ENCODE measurements at regions not wholly inside any gene's neighbourhood (a gene's known extent, or its start where the extent isn't known, plus 50 kb on each side); places are given as distances from the start of the nearest gene placed in this dataset.

DNA sequence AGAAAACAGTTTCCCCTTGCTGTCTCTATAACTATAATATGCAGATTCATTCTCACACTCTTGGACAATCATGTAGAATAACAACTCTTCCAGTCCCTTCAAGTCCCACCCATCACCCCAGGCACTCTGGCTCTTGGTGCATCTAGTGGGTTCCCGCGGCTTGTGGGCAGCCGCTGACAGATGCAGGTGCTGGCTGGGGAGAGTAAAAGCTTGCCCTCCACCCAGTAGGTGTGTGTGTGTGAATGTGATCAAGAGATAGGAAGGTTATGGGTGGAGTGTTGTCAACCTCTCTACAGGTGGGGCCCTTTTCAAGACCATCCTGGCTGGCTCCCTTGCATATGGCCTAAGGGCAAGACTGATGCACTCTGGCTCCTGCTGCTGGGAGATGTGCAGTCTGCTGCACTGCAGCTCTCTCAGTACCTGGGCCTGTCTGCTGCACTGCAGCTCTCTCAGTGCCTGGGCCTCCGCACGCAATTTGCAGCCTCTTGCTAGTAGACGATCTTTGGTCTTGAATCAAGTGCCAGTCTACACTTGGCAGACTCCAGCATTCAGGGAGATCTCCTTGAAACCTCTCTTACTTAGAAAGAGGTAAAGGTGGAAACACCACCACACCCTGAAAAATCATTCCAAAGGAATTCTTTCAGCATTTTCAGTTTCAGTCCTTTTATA lies 189.7 kb upstream of the GDNF start:
- DNase-seq: no peak

DNA sequence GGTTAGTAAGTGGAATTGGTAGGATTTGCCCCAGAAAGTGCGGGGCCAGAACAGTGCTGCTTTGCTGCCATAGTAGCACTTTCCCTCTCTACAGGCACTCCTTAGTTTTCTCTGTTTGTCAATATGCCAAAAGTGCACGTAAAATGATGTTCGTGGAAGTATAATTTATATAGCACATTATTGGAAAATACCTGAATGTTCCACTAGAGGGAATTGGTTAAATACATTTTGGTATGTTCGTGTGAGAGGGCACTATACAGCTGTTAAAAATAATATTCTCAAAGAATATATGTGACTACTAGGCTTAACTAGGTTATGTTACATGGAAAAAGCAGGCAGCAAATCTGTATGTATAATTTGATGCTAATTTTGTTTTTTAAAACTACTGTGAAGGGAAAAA lies 184.0 kb upstream of the GDNF start:
- no peak for DNase-seq

DNA sequence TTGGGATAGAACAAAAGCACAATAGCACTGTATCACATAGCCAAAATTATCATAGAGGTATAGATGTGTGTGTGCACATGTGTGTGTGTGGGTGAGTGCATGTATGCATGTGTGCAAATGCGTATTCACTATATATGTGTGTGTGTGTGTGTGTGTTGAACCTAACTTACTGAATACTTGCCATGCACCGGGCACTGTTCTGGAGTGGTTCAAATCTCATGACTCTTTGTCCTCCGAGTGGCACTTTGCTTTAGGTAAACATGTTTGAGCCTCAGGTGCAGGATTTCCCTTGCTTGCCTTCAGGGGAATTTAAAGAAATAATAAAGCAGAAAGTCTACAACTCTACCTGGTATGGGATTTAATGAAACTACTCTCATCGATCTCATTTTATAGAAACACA lies 183.5 kb upstream of the GDNF start:
- no peak for DNase-seq

DNA sequence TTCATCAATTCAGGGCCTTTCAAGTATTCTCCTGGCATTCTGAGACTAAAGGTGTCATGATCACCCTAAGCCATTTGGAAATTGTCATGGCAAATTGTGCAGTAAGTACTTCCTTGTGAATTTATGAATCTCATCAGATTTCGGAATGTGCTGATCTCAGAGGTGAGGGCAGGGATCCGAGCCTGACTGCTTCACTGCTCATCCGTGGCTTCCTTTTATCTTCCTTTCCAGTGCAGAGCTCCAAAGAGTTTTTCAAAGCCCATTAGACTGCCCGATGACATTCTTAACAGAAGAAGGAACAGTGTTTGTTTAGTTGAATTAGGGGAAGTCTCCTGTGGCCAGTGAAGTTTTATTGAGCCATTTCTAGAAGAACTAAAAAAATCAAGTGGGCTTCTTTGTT lies 182.8 kb upstream of the GDNF start:
- DNase-seq: no peak

GRCh38 chr5:38018016-38018415 lies 178.2 kb upstream of the GDNF start:
- no peak for DNase-seq

GRCh38 chr5:38013107-38013506 lies 173.3 kb upstream of the GDNF start:
- no peak for DNase-seq

GRCh38 chr5:38011668-38012188 lies 171.9 kb upstream of the GDNF start:
- DNase-seq: no peak

- DNase-seq: no peak
Measured at GRCh38 chr5:38009749-38010358, 170.0 kb upstream of the GDNF start.

DNA sequence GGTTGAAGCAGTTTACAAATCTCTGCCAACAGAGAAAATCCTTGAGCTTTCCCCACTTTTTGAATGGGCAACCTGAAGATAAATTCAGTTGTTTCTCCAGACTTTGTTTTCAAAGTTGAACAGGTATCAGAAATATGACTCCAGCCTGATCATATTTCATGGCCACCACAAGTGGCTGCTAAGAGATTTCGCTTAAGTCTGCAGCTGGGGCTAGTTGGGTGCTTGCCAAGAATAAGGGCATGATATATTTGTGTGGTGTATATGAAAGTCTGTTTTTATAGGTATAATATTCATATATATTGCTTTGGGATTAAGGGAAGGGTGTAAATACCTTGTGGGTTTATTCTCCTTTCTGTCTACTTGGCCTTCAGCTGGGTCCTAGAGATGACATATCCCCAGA lies 168.4 kb upstream of the GDNF start:
- no peak for DNase-seq

DNA sequence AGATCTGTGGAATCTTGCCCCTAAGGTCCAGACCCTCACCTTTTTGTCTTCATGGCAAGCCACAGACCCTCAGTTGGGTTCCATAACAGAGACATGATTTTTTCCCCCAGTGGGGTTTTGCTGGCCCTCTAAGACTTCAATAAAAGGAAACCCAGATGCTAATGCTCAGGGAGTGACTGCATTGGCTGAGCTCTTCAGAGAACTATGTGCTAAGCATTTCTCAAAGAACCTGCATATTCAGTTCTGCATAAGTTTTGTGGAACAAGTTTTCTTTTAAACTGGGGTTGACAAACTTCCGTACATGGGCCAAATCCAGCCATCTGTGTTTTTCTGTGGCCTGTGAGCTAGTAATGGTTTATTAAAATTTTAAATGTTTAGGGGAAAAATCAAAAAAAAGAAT lies 159.8 kb upstream of the GDNF start:
- DNase-seq: no peak

DNA sequence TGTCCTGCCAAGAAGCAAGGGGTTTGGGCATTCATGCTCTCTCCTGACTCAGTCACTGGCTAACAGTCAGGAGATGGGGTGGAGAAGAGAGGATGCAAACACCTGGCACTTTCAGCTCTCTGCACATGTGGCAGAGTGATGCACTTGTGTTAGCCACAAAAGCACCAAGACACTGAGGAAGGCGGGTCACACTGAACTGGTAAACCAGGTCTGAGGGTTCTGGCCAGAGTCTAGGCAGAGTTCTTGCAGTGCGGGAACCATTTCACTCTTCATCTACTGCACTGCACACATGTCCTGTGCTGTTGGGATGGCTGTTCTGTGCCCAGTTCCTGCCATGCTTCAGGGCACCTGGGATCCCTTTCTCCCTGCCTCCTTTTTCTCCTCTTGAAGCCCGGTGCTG lies 157.1 kb upstream of the GDNF start:
- DNase-seq: no peak

GRCh38 chr5:37994729-37995128 lies 154.9 kb upstream of the GDNF start:
- no peak for DNase-seq

DNA sequence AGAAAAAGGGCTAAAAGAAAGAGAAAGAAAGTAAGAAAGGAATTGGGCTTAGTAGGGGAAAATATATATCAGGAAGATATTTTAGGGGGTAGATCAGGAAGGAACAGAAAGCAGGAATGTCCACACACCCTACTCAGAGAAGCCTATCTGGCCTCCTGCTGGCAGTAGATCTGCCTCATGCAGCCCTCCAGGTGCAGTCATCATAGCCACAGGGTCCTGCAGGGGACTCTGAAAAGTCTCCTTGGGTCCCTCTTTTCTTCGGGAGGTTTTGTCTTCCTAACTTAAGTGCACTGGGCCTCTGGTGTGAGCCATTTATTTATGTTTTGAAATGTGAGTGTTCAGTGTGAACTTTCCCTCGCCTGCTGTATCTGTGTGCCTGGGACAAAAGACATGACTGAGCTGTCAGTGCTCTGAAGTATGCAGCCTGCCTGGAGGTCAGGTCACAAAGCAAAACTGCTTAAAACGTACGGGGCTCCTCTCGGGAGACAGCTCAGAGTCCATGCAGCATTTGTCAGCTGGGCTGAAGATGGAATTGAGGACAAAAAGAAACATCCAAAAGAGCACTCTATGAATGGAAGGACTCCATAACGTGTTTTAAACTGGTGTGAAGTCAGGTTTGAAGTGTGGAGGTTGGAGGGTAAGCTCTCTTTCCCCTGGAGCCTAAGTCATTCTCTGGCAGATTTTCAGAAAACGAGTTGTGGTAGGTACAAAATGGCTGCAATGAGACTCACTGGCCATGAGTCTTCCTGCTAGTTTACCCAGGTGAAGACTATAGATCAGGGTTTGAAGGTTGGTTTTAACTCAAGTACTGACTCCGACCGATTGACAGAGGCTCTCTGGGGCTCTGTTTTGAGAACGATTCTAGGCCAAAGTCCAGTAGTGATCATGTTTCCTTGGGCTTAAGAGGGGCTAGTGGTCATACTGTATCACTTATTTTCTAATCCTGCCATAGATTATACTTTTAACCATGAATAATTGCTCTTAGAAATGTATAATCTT lies 151.8 kb upstream of the GDNF start:
- DNase-seq: no peak

DNA sequence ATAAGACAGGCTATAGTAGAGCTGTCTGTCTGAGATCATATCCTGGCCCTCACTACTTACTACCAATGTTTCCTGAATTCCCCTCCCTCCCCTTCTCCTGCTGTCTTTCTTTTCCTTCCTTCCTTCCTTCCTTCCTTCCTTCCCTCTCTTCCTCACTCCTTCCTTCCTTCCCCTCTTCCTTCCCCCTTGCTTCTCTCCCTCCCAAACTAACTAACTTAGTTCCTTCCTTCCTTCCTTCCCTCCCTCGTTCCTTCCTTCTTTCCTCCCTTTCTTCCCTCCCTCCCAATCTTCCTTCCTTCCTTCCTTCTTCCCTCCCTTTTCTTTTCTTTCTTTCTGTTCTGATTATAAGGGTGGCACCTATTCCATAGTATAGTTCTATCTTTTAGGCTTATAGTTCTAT lies 150.0 kb upstream of the GDNF start:
- DNase-seq: no peak

DNA sequence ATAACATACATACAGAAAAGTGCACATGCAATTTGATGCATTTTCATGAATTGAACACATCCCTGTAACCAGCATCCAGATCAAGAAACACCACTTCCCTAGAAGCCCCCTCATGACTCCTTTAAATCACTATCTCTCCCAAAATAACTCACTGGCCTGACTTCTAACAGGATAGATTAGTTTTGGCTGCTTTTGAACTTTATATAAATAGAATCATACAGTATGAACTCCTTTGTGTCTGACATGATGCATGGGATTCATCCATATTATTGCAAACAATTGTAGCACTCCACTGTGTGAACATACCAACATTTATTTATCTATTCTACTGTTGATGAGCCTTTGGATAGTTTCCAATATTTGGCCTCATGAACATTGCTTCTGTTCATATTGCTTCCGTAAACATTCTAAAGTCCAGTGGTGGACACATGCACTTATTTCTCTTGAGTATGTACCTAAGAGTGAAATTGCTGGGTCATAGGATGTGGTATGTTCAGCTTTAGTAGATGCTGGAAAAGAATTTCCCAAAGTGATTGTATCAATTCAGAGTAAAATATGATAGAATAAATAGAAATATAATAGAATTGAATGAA lies 148.7 kb upstream of the GDNF start:
- DNase-seq: no peak

- no peak for DNase-seq
Measured at GRCh38 chr5:37984300-37984699, 144.5 kb upstream of the GDNF start.

- DNase-seq: no peak
Measured at GRCh38 chr5:37983463-37983862, 143.6 kb upstream of the GDNF start.

- no peak for DNase-seq
Measured at GRCh38 chr5:37979559-37979958, 139.7 kb upstream of the GDNF start.

- DNase-seq: no peak
Measured at GRCh38 chr5:37975531-37975930, 135.7 kb upstream of the GDNF start.

GRCh38 chr5:37971483-37972024 lies 131.7 kb upstream of the GDNF start:
- DNase-seq: no peak

- no peak for DNase-seq
Measured at GRCh38 chr5:37966871-37967270, 127.0 kb upstream of the GDNF start.

- DNase-seq: no peak
Measured at GRCh38 chr5:37966291-37966690, 126.5 kb upstream of the GDNF start.

DNA sequence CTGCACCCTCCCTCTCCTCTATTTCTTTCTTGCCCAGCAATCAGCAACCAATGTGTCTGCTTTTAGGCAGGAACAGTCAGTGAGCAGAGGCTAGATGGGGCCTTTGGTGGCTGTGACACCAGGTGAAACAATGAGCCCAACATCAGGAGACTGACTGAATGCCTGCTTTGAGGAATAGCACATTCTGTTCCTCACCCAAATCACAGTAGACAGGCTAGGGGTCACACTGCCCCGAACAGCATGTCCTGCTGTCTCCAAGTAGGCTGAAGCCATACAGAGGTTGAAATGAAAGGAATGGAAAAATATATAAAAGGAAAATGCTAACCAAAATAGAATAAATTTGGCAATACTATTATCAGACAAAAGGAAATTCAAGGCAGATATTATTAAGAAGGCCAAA lies 122.5 kb upstream of the GDNF start:
- DNase-seq: no peak
